GM18858 (cell line): ENCODE measurements at regions not wholly inside any gene's neighbourhood (a gene's known extent, or its start where the extent isn't known, plus 50 kb on each side); places are given as distances from the start of the nearest gene placed in this dataset.

Experiments used
- ATAC-seq: cut with Tn5 transposase; IDR thresholded peaks from one replicate; pipeline ENCODE4 v1.9.1; 2021; ENCODE audit not compliant: unreplicated experiment

DNA sequence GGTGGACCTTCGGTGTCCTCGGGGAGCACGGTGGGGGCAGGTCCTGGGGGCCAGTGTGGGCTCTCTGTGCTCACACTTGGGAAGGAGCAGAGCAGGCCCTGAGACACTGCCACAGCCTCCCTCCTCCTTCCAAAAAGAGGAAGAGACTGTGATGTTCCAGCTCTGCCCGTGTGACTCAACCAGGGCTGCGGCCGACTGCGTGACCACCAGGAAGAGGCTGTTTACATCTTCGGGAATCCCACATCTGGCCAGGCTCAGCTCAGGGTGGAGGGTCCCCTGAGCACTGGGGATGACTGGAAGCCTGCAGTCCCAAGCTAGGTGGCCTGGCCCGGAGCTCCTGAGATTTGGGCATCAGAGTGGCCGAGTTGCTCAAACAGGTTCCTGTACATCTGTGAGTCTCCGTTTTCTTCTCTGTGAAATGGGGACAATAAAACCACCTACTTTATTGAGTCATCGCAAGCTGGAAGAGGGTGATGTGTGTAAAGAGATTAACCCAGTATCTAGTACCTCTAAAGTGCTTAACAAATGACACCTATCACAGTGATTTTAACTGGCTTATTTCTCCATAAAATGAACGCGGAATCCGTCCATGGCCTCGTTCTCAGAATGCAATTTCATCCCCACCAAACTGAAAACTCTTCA is 242.1 kb downstream of the DLL1 start:
- no peak for ATAC-seq

DNA sequence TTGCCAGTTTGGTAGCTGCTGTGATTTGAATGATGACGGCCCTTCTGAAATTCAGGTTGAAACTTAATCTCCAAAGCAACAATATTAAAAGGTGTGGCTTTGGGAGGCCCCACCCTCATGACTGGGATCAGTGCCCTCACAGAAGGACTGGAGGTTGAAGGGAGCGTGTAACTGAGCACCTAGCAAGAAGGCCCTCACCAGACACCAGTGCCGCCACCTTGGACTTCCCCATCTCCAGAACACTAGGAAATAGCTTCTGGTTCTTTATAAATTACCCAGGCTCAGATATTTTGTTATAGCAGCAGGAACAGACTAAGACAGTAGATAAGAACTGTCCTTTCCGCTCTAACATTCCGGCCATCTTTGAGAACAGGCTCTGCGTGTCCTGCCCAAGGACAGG is 243.1 kb downstream of the DLL1 start:
- no peak for ATAC-seq

DNA sequence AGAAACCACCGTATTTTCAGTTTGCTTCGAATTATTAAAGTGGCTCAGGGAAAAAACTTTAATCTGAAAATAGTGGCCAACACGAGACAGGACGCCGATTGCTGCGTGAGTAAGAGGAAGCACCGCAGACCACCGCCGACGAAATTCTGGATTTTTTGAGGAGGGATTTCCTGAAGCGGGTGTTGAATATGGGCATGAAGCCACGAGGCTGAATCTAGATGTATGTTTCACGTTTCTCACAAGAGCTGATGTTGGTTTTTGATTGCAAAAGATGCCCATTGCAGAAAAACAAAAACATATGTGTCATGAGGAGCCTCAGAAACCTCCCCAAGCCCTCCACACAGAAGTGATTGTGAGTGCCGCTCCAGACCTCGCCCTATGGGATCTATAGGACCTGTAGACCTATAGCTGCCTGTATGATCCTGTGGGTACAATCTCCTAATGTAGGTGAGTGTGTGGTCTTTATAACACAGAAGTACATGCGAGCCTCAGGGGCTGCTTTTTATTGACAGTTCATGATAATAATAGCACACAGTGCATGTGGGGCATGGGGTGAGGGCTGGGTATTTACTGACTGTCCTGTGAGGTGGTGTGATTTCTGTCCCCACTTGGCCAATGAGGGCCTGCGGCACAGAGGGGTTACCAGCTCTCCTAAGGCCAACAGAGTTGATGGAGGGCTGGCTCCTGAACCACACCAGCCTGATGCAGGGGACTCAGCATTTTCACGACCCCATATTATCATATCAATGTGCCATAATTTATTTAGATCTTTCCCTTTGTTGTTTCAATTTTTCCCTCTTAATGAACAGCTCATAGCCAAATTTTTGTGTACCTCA is 243.9 kb downstream of the DLL1 start:
- ATAC-seq = no peak

DNA sequence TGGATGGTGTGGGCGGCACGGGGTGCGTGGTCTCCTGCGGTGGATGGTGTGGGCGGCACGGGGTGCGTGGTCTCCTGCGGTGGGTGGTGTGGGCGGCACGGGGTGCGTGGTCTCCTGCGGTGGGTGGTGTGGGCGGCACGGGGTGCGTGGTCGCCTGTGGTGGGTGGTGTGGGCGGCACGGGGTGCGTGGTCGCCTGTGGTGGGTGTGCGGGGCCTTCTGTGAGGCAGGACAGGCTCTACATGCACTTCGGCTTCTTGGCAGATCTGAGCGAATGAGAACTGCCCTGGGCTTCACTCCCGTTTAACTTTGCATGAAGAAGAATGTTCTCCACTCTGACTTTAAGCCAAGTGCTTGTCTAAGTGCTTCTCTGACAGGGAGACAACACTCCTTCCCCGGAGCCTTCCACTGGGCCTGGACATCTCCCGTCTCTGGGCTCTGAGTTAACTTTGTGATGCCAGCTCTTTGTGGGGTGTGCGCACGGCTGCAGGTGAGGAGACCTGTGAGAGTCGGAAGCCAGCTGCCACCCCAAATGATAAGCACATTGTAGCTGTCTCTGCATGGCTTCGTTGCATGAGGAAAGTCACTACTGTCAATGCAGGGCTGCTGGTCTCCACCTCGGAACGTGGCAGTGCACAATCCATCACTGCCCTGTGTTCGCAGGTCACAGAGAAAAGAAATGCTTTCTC is 244.8 kb downstream of the DLL1 start:
- ATAC-seq = no peak

DNA sequence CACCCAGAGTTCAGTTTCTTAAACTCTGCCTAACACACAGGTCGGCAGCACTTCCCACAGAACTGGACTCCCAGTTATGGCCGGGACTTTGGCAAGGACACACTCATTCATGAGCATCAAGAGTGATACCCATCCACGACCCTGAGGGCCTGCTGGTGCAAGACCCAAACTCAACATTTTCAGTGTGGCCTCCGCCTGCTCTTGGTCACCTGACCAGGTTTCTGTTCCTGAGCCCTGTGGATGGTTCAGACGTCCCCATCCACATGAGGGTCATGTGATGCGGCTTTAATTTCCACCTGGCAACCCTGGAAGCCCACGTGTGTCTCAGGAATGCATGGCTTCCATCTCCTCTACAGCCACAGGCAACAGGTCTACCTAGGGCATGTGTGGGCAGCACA is 245.3 kb downstream of the DLL1 start:
- no peak for ATAC-seq

DNA sequence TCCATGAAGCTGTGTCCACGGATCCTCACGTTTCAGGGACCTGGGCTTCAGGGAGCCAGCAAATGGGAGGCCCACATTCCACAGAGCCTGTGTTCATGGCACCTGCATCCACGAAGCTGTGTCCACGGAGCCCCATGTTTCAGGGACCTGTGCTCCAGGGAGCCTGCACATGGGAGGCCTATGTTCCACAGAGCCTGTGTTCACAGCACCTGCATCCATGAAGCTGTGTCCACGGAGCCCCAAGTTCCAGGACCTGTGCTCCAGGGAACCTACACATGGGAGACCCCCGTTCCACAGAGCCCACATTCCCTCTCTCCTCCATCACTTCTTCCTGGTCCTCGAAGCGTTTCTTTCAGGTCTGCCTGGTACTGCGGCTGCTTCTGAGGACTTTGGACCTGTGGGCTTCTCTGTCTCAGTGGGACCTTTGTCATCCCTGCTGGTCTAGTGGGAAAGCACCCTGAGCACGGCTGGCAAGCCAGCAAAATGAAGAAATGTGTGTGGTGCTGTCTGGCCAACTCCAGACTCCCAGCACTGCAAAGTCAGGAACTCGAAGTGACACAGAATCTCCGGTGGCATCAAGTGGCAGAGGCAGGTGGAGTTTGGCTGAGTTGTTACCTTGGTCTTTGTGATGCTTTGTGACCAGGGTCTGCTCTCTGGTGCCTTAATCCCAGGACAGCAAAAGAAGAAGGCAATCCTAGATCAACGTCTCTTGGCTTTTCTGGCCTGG is 245.9 kb downstream of the DLL1 start:
- ATAC-seq = no peak

DNA sequence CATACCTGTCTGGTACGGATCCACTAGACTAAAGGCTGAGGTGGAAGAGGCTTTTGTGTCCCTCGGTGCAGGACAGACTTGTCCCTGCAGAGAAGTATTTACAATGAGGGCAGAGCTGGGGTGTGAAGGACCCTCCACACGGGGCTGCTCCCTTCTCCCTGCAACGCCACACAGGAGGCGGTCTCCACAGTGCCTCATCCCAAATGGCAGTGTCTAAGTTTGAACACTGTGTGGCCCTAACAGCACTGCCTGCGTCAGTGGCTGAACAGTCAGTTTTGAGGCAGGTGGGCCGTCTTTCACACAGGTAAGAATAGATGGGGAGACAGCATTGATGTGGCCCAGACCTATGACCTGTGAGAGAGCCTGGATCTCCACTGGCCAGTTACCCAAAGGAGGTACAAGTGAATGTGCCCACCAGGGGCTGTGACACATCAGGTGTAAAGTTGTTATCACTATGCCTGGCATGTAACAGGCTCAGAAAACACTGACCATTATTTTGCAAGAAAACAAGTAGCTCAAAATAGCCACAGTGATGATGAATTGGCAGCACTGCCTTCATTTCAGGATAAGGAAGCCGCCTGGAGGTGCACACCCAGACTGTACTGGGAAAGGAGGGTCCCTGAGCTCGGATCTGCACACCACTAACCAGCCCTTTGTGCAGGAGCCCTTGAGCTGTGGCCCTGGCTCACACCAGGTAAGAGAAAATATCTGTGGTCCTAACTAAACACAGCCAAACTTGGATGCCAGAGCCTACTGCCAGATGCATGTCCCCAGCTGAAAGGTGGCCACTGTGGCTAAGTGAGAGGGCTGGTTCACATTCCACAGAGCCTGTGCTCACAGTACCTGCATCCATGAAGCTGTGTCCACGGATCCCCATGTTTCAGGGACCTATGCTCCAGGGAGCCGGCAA is 246.7 kb downstream of the DLL1 start:
- no peak for ATAC-seq

DNA sequence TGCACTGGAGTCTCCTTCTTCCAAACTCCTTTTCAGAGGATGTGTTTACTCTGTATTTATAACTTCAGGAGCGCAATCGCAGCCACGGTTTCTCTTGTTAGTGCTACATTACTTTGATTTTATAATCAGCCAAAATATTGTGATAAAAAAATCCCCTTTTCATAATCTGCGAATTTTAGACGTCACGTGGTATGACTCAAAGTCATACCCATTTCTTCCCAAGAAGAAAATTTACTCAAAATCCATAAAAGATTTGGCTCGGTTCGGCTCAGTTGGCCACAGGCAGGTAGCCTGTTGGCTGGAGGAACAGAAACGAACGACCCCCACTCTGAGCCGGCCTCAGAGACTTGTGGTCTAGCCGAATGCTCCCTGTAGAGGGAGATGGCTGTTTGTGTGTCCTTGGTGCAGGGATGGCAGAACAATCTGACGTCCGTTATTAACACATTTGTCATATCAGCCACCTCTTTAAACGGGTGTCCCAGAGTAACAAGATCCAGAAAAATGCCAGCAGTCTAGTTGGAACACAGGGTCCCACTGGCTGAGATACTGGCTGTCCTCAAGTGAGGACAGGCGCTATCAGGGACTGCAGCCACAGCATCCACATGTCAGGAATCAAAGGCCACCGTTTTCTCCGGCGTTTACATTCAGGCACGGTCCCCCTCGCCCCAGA is 247.6 kb downstream of the DLL1 start:
- no peak for ATAC-seq

DNA sequence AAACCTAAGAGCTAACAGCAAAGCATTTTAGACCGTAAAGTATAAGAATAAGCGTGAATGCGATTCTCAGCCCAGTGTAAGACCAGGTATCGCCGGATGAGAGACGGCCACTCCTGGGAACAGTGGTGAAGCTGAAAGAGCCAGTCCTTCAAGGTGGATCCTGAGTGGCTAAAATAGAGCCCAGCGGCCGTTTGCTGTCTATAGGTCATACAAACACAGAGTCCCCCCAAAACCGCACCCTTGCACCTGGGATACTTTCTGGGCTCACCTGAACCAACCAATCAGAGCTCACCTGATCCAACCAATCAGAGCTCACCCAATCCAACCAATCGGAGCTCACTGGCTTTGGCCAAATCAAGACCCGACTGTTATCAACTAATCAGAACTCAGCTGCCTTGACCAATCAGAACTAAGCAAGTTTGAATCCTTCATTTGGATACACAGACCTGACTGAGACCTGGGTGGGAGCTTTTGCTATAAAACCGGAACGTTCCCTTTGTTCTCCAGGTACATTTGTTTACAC is 248.2 kb downstream of the DLL1 start:
- ATAC-seq = no peak

DNA sequence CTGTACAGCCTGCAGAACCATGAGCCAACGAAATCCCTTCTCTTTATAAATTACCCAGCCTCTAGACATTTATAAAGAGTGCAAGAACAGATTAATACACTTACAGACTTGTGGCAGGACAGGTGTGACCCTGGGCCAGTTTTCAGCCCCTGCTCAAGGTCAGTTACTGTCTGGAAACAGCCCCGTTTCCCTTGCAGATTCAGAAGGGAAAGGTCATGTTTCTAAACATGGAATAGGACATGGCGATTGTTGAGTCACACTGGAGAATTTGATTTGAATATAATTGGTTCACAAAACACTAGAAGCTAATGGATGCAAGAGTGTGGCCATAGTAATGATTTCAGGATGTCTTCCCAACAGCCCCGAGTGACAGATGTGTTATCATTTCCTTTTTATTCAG is 248.8 kb downstream of the DLL1 start:
- ATAC-seq = no peak

DNA sequence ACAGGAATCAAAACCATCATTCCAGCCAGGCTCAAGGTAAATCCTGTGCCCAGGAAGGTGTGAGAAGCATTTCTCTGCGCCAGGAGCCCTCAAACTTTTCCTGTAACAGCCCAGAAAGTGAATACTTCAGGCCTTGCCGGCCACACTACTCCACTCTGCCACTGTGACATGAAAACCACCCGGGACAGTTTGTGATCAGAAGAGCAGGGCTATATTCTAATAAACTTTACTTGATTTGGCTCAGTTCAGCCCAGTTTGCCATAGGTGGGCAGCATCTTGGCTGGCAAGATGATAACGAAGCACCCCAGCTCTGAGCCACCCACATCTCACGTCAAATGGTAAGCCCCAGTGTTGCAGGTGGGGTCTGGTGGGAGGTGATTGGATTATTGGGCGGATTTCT is 249.4 kb downstream of the DLL1 start:
- ATAC-seq = no peak

DNA sequence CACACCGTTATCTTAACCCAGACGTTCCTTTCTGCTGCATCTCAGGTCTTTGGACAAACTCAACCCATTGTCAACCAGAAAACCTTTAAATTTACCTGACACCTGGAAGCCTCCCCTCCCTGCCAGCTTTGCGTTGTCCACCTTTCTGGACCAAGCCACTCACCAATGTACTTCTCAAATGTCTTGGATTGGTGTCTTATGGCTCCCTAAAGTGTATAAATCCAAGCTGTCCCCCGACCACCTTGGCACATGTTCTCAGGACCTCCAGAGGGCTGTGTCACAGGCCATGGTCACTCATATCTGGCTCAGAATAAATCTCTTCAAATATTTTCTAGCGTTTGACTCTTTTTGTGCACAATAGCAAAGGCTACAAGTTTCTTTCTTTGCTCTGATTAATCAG is 250.0 kb downstream of the DLL1 start:
- no peak for ATAC-seq

DNA sequence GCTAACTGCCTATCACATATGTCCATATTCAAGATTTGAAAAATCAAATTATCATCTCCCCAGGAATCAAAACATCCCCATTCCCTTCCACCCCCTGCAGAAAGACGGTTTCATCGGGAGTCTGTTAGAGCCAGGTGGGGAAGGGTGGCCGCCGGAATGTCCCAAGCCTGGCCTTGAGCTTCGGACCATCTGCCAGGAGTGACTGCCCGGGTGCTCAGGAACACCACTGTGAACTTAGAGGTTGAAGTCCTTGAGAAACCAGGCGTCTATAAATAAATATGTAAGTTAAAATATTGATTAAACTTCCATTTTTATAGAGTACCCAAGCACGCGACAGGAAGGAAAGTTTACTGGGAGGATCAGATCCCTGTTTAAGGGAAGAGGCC is 250.8 kb downstream of the DLL1 start:
- ATAC-seq = no peak

DNA sequence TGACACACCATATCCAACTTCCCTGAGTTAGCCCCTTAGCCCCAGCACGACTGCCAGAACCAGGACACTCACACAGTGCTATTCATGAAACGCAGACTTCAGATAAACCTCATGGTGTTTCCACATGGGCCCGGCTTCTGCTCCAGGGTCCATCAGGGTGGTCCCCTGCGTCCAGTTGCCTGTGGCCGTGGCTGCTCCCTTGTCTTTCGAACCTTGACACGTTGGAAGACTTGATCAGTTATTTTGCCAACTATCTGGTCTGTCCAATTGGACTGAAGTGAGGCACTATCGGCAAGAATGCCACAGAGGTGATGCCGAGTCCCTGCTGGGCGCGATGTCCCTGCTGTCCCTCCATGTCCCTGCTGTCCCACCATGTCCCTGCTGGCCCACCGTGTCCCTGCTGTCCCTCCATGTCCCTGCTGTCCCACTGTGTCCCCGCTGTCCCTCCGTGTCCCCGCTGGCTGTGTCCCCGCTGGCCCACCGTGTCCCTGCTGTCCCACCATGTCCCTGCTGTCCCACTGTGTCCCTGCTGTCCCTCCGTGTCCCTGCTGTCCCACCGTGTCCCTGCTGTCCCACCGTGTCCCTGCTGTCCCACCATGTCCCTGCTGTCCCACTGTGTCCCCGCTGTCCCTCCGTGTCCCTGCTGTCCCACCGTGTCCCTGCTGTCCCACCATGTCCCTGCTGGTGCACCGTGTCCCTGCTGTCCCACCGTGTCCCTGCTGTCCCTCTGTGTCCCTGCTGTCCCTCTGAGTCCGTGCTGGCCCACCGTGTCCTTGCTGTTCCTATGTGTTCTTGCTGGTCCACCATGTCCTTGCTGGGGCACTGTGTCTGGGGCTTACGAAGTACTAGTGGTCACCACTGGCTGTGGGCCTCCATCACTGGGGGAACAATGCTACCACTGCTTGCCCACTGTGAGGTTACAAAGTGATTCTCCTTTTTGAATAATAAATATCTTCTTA is 251.4 kb downstream of the DLL1 start:
- no peak for ATAC-seq

DNA sequence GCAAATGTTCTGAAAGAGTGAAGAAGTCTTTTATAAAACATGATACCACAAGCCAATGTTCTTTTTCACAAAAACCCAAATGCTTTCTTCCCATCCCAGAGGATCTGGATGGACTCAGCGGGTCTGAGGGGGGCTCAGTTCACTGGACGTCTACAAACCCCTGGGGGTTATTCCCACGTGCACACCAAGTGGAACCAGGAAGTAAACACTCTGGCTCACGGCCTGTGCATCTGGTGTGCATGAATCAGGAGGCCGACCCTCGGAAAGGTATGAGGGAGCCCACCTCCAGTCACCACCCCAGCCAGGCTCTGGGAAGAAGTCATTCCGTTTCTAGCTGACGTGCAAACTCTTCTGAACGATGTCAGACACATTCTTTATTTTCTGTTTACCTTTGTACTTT is 252.2 kb downstream of the DLL1 start:
- no peak for ATAC-seq

DNA sequence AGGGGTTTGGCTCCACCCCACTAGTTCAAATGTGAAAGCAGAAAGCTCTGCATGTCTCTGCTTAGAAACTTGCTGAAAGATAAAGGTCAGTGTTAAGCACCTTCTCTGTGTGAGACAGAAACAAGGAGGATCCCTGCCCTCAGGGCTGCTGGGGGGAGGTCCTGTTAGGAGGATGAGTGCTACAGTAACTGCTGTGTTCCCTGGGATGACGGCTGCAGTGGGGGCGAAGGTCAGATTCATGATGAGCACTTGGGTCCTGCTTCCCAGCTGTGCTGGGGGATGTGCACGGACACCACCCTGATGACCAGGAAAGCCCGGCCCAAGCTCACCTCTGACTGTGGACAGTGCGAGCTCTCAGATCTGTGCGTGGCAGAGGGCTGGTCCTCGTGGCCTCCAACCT is 252.6 kb downstream of the DLL1 start:
- ATAC-seq = no peak

DNA sequence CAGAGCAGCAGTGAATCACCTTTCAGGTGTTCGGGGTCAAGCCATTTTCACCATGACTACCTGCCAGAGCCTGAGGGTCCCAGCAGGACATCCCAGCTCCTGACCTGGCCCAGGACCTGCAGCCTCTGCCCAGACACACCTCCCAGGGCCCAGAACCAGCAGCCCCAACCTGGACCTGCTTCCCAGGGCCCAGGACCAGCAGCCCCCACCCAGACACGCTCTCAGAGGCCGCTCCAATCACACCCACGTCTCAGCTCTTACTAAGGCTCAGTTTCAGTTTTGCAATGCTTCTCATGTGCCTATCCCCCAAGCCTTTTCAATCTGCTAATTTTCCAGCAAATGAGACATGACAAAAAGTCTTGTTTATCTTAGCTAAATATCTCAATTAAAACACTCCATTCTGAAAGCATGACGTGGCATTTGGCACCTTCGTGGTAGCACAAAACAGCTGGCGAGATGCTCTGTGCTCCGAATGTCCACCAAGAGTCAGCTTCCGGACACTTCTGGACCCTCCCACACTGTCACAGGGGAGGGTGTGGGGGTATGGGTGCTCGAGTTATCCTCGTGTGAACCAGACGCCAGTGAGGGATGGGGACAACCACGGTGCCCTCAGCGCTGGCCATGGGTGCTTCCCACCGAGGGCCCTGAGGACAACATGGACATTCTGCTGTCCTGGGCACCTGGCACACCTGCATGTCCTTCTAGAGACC is 253.2 kb downstream of the DLL1 start:
- no peak for ATAC-seq

DNA sequence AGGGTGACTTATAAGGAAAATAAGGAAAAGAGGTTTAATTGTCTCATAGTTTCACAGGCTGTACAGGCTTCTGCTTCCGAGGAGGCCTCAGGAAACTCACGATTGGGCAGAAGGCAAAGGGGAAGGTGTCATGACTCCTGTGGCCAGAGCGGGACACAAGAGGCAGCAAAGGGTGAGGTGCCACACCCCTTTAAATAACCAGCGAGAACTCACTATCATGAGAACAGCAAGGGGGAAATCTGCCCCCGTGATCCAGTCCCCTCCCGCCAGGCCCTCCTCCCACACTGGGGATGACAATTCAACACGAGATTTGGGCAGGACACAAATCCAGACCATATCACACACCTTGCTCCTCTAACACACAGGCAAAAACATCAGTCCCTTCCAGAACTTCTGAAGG is 254.0 kb downstream of the DLL1 start:
- no peak for ATAC-seq
